ENCODE measurements at regions not wholly inside any gene's neighbourhood (a gene's known extent, or its start where the extent isn't known, plus 50 kb on each side); places are given as distances from the start of the nearest gene placed in this dataset.

GRCh38 chr1:4353090-4353856 lies 301.1 kb upstream of the AJAP1 start:
- Histone ChIP-seq H3K27ac (no peak overlapping the region), H3K36me3 (replicated peaks) (no peaks in the 10 kb centered on the region), H3K27me3 (replicated peaks) (no peaks in the 10 kb centered on the region), H3K4me3 (ENCODE audit: low read depth, low read length) (no peak overlapping the region)
- TF ChIP-seq CTCF (IDR thresholded peaks at IDR 0.05; ENCODE audit: low read depth, low read length, missing control alignments), result no peak
- in situ Hi-C loops (cut with HindIII; ENCODE audit: low pct_ligation_motif_present, low sequenced_read_pairs), result no loop called here
- DNase-seq, result no peak

DNA sequence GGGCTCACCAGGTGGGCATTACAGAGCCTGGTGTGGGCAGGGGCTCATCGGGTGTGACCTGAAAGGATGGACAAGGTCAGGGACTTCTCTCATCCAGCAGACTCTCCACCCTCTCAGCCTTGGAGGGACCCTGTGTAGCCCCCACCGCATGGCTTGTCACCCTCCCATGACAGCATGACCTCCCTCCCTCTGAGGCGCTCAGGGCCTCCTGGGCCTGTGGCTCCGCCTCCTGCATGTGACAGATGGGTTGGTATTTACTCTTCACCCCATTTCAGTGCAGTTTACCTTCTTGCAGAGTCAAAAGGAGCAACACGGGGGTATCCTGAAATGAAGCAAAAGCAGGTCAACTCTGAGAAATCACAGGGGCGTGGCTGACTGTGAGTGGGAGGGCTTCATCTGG lies 298.6 kb upstream of the AJAP1 start:
- no peak for DNase-seq
- no peaks in the 10 kb centered on the region for H3K27me3 ChIP-seq (replicated peaks)
- in situ Hi-C loops (cut with HindIII; ENCODE audit: low pct_ligation_motif_present, low sequenced_read_pairs), result no loop called here
- no peaks in the 10 kb centered on the region for H3K36me3 ChIP-seq (replicated peaks)
- no peak overlapping the region for H3K4me3 ChIP-seq (ENCODE audit: low read depth, low read length)
- H3K27ac ChIP-seq, result no peak overlapping the region
- TF ChIP-seq CTCF (IDR thresholded peaks at IDR 0.05; ENCODE audit: low read depth, low read length, missing control alignments), result no peak

DNA sequence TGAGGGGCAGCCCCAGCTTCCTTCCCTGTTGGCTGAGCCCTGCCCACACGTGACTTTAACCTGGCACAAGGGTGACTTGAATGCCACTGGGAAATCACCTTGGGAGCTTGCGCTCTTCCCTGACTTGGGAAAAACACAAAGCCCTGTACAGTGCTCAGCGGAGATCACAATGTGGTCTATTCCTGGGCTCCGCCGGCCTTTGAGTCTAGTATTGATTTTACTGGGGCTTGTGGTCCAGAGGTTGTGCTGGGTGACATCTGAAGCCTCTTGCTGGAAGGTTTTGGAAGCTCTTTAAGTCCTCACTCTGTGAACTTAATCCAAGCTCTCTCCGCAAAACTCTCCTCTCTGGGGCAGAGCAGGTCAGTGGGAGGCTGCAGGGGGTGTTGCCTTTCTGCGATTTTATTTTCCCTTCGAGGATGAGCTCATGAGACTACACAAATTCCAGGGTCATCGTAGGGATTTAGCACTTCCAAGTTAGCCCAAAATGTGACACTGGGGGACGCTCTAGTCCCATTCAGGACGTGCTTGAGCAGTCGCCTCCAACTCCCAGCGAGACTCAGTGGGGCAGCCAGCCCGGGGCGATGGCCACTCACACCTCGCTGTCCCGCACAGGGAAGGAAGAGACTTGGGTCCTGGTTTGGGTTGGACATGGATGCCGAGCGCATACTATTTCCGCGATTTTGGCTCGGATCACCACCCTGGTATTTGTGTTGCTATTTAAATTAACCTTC lies 291.9 kb upstream of the AJAP1 start:
- TF ChIP-seq CTCF (IDR thresholded peaks at IDR 0.05; ENCODE audit: low read depth, low read length, missing control alignments), result no peak
- no peaks in the 10 kb centered on the region for H3K36me3 ChIP-seq (replicated peaks)
- no peaks in the 10 kb centered on the region for H3K27me3 ChIP-seq (replicated peaks)
- no peak overlapping the region for H3K4me3 ChIP-seq (ENCODE audit: low read depth, low read length)
- no peak overlapping the region for H3K27ac ChIP-seq
- in situ Hi-C loops (cut with HindIII; ENCODE audit: low pct_ligation_motif_present, low sequenced_read_pairs), result no loop called here
- no peak for DNase-seq

DNA sequence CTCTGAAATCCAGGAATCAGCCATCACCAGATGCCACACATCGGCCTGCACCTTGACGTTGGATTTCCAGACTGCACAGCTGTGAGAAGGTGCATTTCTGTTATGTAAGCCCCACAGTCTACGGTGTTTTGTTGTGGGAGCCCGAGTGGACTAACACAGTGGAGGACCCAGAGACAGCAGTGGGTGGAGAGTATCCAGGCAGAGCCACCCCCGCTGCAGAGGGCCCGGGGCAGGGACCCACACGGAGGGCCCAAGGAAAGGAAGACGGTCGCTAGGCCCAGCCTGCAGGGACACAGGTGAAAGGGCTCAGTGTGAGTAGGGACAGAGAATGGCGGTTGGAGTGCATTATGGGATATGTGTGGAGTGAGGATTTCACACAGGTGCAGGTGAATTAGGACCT lies 288.3 kb upstream of the AJAP1 start:
- DNase-seq, result no peak
- no peak for TF ChIP-seq CTCF (IDR thresholded peaks at IDR 0.05; ENCODE audit: low read depth, low read length, missing control alignments)
- Histone ChIP-seq H3K27me3 (replicated peaks) (no peaks in the 10 kb centered on the region), H3K36me3 (replicated peaks) (no peaks in the 10 kb centered on the region), H3K4me3 (ENCODE audit: low read depth, low read length) (no peak overlapping the region), H3K27ac (no peak overlapping the region)
- in situ Hi-C loops (cut with HindIII; ENCODE audit: low pct_ligation_motif_present, low sequenced_read_pairs), result no loop called here

- Histone ChIP-seq H3K4me3 (ENCODE audit: low read depth, low read length) (no peak overlapping the region), H3K27ac (no peak overlapping the region), H3K27me3 (replicated peaks) (no peaks in the 10 kb centered on the region), H3K36me3 (replicated peaks) (no peaks in the 10 kb centered on the region)
- TF ChIP-seq CTCF (IDR thresholded peaks at IDR 0.05; ENCODE audit: low read depth, low read length, missing control alignments), result no peak
- in situ Hi-C loops (cut with HindIII; ENCODE audit: low pct_ligation_motif_present, low sequenced_read_pairs), result no loop called here
- no peak for DNase-seq
Observed at GRCh38 chr1:4367230-4367777, 287.1 kb upstream of the AJAP1 start.

All from brain microvascular endothelial cell (primary cell).